ENCODE measurements at regions not wholly inside any gene's neighbourhood (a gene's known extent, or its start where the extent isn't known, plus 50 kb on each side); places are given as distances from the start of the nearest gene placed in this dataset.

GRCh38 chr14:71381814-71382213, 474.6 kb downstream of the PCNX1 start:
- Histone ChIP-seq H3K4me3 (no peak overlapping the region), H3K9me3 (no peaks in the 10 kb centered on the region), H3K27ac (no peak overlapping the region), H3K27me3 (no peaks in the 10 kb centered on the region), H3K36me3 (no peaks in the 10 kb centered on the region), H3K4me1 (no peaks in the 10 kb centered on the region)
- DNase-seq: no peak
- in situ Hi-C loops (cut with MboI; ENCODE audit: low sequenced_read_pairs in 4 of 4) (no loop called here), intact Hi-C loops (cut with DNase I; ENCODE audit: low total_unique reads) (no loop called here)
- TF ChIP-seq POLR2A (IDR thresholded peaks at IDR 0.05): no peak
- TF ChIP-seq, protein P1, sequence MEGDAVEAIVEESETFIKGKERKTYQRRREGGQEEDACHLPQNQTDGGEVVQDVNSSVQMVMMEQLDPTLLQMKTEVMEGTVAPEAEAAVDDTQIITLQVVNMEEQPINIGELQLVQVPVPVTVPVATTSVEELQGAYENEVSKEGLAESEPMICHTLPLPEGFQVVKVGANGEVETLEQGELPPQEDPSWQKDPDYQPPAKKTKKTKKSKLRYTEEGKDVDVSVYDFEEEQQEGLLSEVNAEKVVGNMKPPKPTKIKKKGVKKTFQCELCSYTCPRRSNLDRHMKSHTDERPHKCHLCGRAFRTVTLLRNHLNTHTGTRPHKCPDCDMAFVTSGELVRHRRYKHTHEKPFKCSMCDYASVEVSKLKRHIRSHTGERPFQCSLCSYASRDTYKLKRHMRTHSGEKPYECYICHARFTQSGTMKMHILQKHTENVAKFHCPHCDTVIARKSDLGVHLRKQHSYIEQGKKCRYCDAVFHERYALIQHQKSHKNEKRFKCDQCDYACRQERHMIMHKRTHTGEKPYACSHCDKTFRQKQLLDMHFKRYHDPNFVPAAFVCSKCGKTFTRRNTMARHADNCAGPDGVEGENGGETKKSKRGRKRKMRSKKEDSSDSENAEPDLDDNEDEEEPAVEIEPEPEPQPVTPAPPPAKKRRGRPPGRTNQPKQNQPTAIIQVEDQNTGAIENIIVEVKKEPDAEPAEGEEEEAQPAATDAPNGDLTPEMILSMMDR (IDR thresholded peaks at IDR 0.05 in 4 of 5, conservative IDR thresholded peaks at IDR 0.05 in 1 of 5): no peak
- no peak for ATAC-seq

GRCh38 chr14:71382315-71382714, 475.1 kb downstream of the PCNX1 start:
- Histone ChIP-seq H3K27me3 (no peaks in the 10 kb centered on the region), H3K36me3 (no peaks in the 10 kb centered on the region), H3K9me3 (no peaks in the 10 kb centered on the region), H3K4me1 (no peaks in the 10 kb centered on the region), H3K27ac (no peak overlapping the region), H3K4me3 (no peak overlapping the region)
- ATAC-seq: no peak
- DNase-seq: no peak
- in situ Hi-C loops (cut with MboI; ENCODE audit: low sequenced_read_pairs in 4 of 4): no loop called here
- TF ChIP-seq, protein P1 (IDR thresholded peaks at IDR 0.05 in 4 of 5, conservative IDR thresholded peaks at IDR 0.05 in 1 of 5): no peak
- TF ChIP-seq POLR2A (IDR thresholded peaks at IDR 0.05): no peak
- intact Hi-C loops (cut with DNase I; ENCODE audit: low total_unique reads): no loop called here

GRCh38 chr14:71383510-71383909, 476.3 kb downstream of the PCNX1 start:
- no peaks in the 10 kb centered on the region for H3K36me3 ChIP-seq
- H3K4me1 ChIP-seq: no peaks in the 10 kb centered on the region
- no peak overlapping the region for H3K4me3 ChIP-seq
- intact Hi-C loops (cut with DNase I; ENCODE audit: low total_unique reads): no loop called here
- TF ChIP-seq POLR2A (IDR thresholded peaks at IDR 0.05): no peak
- TF ChIP-seq, protein P1 (IDR thresholded peaks at IDR 0.05 in 4 of 5, conservative IDR thresholded peaks at IDR 0.05 in 1 of 5): no peak
- H3K9me3 ChIP-seq: no peaks in the 10 kb centered on the region
- H3K27me3 ChIP-seq: no peaks in the 10 kb centered on the region
- in situ Hi-C loops (cut with MboI; ENCODE audit: low sequenced_read_pairs in 4 of 4): no loop called here
- H3K27ac ChIP-seq: no peak overlapping the region
- no peak for ATAC-seq
- no peak for DNase-seq

- no peaks in the 10 kb centered on the region for H3K27me3 ChIP-seq
- intact Hi-C loops (cut with DNase I; ENCODE audit: low total_unique reads): no loop called here
- no peak overlapping the region for H3K27ac ChIP-seq
- no peak overlapping the region for H3K4me3 ChIP-seq
- H3K36me3 ChIP-seq: no peaks in the 10 kb centered on the region
- TF ChIP-seq, protein P1 (IDR thresholded peaks at IDR 0.05 in 4 of 5, conservative IDR thresholded peaks at IDR 0.05 in 1 of 5): no peak
- TF ChIP-seq POLR2A (IDR thresholded peaks at IDR 0.05): no peak
- no peak for ATAC-seq
- DNase-seq: no peak
- H3K9me3 ChIP-seq: no peaks in the 10 kb centered on the region
- in situ Hi-C loops (cut with MboI; ENCODE audit: low sequenced_read_pairs in 4 of 4): no loop called here
- no peaks in the 10 kb centered on the region for H3K4me1 ChIP-seq
Measured at GRCh38 chr14:71384007-71384845, 477.0 kb downstream of the PCNX1 start.

All from gastrocnemius medialis (tissue), 4 donors.